CD4-positive, CD25-positive, alpha-beta regulatory T cell (primary cell): ENCODE measurements at regions not wholly inside any gene's neighbourhood (a gene's known extent, or its start where the extent isn't known, plus 50 kb on each side); places are given as distances from the start of the nearest gene placed in this dataset.

ENCODE experiments used
- ATAC-seq, 2 donors: fragments of 150-1000 bp; cut with Tn5 transposase; one replicate each; pipeline ENCODE4 v1.10.0; 2021; ENCODE audit warnings: low read depth in 2 of 2, moderate number of reproducible peaks in 2 of 2, moderate library complexity in 1 of 2
- DNase-seq, 3 donors: peaks; one replicate each; pipeline versions ENCODE4 v3.0.0 to v3.0.0-alpha.2; 2012 to 2022; ENCODE audit warnings: mixed read lengths in 1 of 3
- H3K27ac ChIP-seq: one replicate; pipeline ENCODE4 v1.7.0; 2013; ENCODE audit warnings: mild to moderate bottlenecking, low read length; ENCODE audit not compliant: insufficient read depth, poor library complexity, severe bottlenecking
- H3K27me3 ChIP-seq: one replicate; pipeline ENCODE4 v1.7.0; 2013; ENCODE audit warnings: low read length; ENCODE audit not compliant: control insufficient read depth, insufficient read depth
- H3K36me3 ChIP-seq: one replicate; pipeline ENCODE4 v1.7.0; 2013; ENCODE audit warnings: mild to moderate bottlenecking, low read length, moderate library complexity; ENCODE audit not compliant: control insufficient read depth, insufficient read depth
- H3K4me1 ChIP-seq: 2 replicates; pipeline ENCODE4 v1.7.0; 2013; ENCODE audit warnings: mild to moderate bottlenecking, low read length; ENCODE audit not compliant: insufficient read depth, control insufficient read depth, poor library complexity, severe bottlenecking
- H3K4me3 ChIP-seq: one replicate; pipeline ENCODE4 v1.7.0; 2013; ENCODE audit warnings: low read depth, mild to moderate bottlenecking, low read length, moderate library complexity
- H3K9me3 ChIP-seq, 2 experiments: 1 replicate in 1 of 2; 2 replicates in 1 of 2; pipeline ENCODE4 v1.7.0; 2013; ENCODE audit warnings: low read length in 2 of 2, mild to moderate bottlenecking in 1 of 2, moderate library complexity in 1 of 2; ENCODE audit not compliant: control insufficient read depth in 2 of 2
- H3K27ac Mint-ChIP-seq, 3 donors: one replicate each; pipeline ENCODE4 v1.8.0; 2020 to 2022; ENCODE audit warnings: mild to moderate bottlenecking in 3 of 3, mixed read lengths in 3 of 3, moderate library complexity in 2 of 3
- H3K27me3 Mint-ChIP-seq: one replicate; pipeline ENCODE4 v1.8.0; 2022; ENCODE audit warnings: mild to moderate bottlenecking, mixed read lengths
- H3K36me3 Mint-ChIP-seq: one replicate; pipeline ENCODE4 v1.8.0; 2020; ENCODE audit warnings: mixed read lengths
- H3K4me1 Mint-ChIP-seq, 4 donors: one replicate each; pipeline ENCODE4 v1.8.0; 2020 to 2022; ENCODE audit warnings: mixed read lengths in 4 of 4, mild to moderate bottlenecking in 1 of 4
- H3K4me3 Mint-ChIP-seq, 4 donors: one replicate each; pipeline ENCODE4 v1.8.0; 2020 to 2022; ENCODE audit warnings: mild to moderate bottlenecking in 4 of 4, mixed read lengths in 4 of 4, moderate library complexity in 3 of 4
- H3K9me3 Mint-ChIP-seq, 7 donors: one replicate each; pipeline ENCODE4 v1.8.0; 2020 to 2022; ENCODE audit warnings: mixed read lengths in 7 of 7, mild to moderate bottlenecking in 3 of 7, moderate library complexity in 2 of 7

DNA sequence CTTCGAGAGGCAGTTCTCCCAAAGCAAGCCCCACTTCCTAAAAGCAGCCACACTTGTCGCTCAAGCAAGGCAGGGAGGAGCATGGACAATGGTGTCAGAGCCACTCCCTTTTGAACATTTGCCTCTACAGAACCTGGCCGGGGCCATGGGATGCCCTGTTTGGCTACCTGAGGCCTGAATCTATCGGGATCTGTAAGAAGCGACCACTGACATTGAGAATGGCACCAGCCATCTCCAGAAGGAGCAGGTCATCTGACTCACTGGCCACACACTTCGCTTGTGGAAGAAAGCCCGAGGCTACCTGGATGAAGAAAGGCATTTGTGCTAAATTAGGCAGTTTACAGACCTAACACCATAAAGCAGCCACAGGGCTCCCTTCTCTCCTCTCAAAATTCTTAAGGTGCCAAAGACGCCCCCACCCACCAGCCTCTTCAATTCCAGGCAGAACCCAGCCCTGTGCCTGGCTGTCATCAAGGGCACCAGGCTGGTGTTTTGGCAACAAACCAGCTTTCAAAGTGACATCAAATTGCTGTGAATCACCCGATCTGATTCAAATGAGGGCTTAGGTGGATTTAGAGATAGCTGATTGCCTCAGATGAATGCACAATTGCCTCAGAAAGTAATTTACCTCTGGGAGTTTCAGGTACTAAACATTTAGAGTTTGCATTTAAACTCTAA lies 104.8 kb downstream of the ETS2 start:
- Mint-ChIP-seq H3K27ac (no peak overlapping the region), H3K36me3 (no peaks in the 10 kb centered on the region), H3K9me3 (peaks cover 0 to 4% (median 0%) of the 10 kb centered on the region in 7 donors), H3K4me1 (no peaks in the 10 kb centered on the region), H3K4me3 (no peak overlapping the region), H3K27me3 (no peaks in the 10 kb centered on the region)
- no peaks in the 10 kb centered on the region for H3K4me1 ChIP-seq
- ATAC-seq (no peak), DNase-seq (no peak)
- no peaks in the 10 kb centered on the region for H3K27me3 ChIP-seq
- H3K36me3 ChIP-seq, result no peaks in the 10 kb centered on the region
- no peaks in the 10 kb centered on the region for H3K9me3 ChIP-seq
- H3K27ac ChIP-seq, result no peak overlapping the region
- no peak overlapping the region for H3K4me3 ChIP-seq

DNA sequence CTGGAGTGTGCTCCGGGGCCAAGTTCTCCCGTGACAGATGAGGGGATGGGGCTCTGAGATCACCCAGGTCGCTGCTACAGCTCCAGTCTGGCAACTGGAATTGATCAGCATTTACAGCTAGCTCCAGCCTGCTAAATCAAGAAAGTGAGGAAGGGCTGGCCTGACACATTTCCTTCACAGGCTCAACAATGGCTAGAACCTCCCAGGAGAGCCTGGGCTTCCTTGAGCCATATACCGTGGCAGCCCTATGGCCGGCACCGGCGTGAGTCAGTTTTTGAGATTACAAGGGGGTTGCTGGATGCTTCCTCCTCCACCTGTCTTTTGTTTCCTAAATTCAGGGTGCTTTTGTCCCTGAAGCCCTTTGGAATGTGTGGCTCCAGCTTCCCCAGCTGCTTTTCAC lies 104.2 kb downstream of the ETS2 start:
- no peak overlapping the region for H3K27ac Mint-ChIP-seq
- ATAC-seq, result no peak
- no peak for DNase-seq

DNA sequence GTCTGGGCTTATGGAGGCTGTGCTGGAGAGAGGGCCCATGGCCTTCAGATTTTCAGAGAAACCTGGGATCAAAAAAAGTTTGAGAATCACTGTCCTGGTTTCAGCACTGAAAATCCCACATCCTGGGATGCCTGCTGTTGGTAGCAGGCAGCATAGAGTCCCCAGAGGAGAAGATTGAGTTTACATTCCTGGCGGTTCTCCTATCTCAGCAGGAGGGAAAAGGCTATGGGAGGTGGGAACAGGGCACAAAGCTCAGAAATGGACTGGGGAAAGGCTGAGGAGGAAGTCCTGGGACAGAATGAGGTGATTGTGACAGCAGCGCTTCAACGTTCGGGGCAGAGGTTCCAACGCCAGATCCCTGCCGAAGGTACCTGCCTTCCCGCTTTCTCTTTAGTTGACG lies 103.4 kb downstream of the ETS2 start:
- H3K4me3 ChIP-seq, result no peak overlapping the region
- no peaks in the 10 kb centered on the region for H3K9me3 ChIP-seq
- H3K27ac ChIP-seq, result no peak overlapping the region
- H3K36me3 Mint-ChIP-seq, result no peaks in the 10 kb centered on the region
- no peaks in the 10 kb centered on the region for H3K4me1 Mint-ChIP-seq
- no peaks in the 10 kb centered on the region for H3K27me3 ChIP-seq
- H3K27me3 Mint-ChIP-seq, result peaks cover 4% of the 10 kb centered on the region
- no peak overlapping the region for H3K27ac Mint-ChIP-seq
- H3K36me3 ChIP-seq, result no peaks in the 10 kb centered on the region
- no peaks in the 10 kb centered on the region for H3K4me1 ChIP-seq
- H3K9me3 Mint-ChIP-seq, result peaks cover 0 to 4% (median 0%) of the 10 kb centered on the region in 7 donors
- DNase-seq (no peak), ATAC-seq (no peak)
- no peak overlapping the region for H3K4me3 Mint-ChIP-seq

More for the DNA sequence above, 104.2 kb downstream of the ETS2 start:
- Histone ChIP-seq H3K9me3 (no peaks in the 10 kb centered on the region), H3K36me3 (no peaks in the 10 kb centered on the region), H3K27me3 (no peaks in the 10 kb centered on the region), H3K4me1 (no peaks in the 10 kb centered on the region), H3K4me3 (no peak overlapping the region), H3K27ac (no peak overlapping the region)
- Mint-ChIP-seq H3K9me3 (peaks cover 0 to 4% (median 0%) of the 10 kb centered on the region in 7 donors), H3K4me1 (no peaks in the 10 kb centered on the region), H3K4me3 (no peak overlapping the region), H3K36me3 (no peaks in the 10 kb centered on the region), H3K27me3 (peaks cover 3% of the 10 kb centered on the region)

DNA sequence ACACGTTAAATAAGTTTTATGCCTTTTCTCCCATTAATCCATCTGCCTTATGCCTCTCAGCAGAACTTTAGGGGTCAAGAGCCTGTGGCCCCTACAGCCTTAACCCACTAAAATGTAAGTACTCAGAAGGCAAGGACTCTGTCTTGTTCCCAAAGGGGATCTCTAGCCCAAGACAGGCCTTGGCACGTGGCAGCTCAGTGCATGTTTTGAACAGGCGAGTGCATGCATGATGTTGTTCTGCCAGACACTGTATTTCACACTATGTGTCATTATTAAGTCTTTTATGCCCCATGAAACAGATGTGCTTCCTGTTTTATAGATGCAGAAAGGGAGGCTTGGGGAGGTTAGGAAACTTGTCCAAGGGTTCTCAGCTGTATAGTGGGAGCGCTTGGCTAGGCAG lies 102.8 kb downstream of the ETS2 start:
- Mint-ChIP-seq H3K4me3 (no peak overlapping the region), H3K27ac (no peak overlapping the region), H3K27me3 (peaks cover 4% of the 10 kb centered on the region), H3K36me3 (no peaks in the 10 kb centered on the region), H3K9me3 (peaks cover 0 to 4% (median 0%) of the 10 kb centered on the region in 7 donors), H3K4me1 (no peaks in the 10 kb centered on the region)
- Histone ChIP-seq H3K36me3 (no peaks in the 10 kb centered on the region), H3K9me3 (no peaks in the 10 kb centered on the region), H3K27ac (no peak overlapping the region), H3K4me3 (no peak overlapping the region), H3K4me1 (no peaks in the 10 kb centered on the region), H3K27me3 (no peaks in the 10 kb centered on the region)
- ATAC-seq (no peak), DNase-seq (no peak)

DNA sequence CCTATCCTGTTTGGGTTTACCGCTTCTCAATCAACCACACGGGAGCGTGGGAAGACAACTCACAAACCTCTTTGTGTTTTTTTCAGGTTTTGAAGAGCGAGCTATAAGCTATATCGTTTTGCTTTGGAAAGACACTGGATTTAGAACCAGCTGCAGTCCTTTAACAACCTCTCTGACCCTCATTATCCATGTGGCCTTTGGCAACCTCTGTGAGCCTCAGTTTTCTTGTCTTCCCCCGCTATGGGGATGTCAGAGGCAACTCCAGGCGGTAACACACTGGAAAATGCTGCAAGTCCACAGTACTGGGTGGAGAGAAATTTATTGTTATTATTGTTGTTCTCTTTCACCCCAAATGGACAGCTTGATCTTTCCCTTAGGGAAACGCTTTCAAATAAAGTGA lies 100.0 kb downstream of the ETS2 start:
- Histone ChIP-seq H3K9me3 (no peaks in the 10 kb centered on the region), H3K36me3 (no peaks in the 10 kb centered on the region), H3K4me3 (no peak overlapping the region), H3K27ac (no peak overlapping the region), H3K27me3 (peaks cover 2% of the 10 kb centered on the region), H3K4me1 (no peaks in the 10 kb centered on the region)
- Mint-ChIP-seq H3K36me3 (no peaks in the 10 kb centered on the region), H3K4me1 (no peaks in the 10 kb centered on the region), H3K4me3 (peak overlapping the region in 1 of 4 donors; percentile 40), H3K9me3 (peaks cover 0 to 6% (median 4%) of the 10 kb centered on the region in 7 donors), H3K27me3 (peaks cover 10% of the 10 kb centered on the region), H3K27ac (no peak overlapping the region)
- ATAC-seq, result no peak
- no peak for DNase-seq

DNA sequence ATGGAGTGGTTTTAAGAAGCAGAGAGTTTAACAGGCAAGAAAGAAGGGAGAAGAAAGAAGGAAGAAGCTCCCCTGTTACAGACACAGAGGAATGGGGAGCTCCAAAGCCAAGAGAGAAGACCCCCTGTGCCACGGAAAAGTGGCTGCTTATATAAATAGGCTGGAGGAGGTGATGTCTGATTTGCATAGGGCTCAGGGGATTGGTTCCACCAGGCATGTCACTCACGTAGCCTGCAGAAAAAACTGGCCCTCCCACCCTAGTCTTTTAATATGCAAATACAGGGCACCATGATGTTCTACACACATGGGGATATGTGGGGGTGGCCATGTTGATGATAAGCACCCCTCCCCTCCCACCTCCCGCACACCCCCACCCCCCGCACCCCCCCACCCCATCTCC lies 99.6 kb downstream of the ETS2 start:
- no peak overlapping the region for H3K4me3 ChIP-seq
- Mint-ChIP-seq H3K4me3 (no peak overlapping the region), H3K36me3 (no peaks in the 10 kb centered on the region), H3K4me1 (no peaks in the 10 kb centered on the region), H3K27ac (no peak overlapping the region), H3K9me3 (peaks cover 0 to 6% (median 4%) of the 10 kb centered on the region in 7 donors), H3K27me3 (peaks cover 10% of the 10 kb centered on the region)
- ATAC-seq, result no peak
- no peak for DNase-seq
- peaks cover 2% of the 10 kb centered on the region for H3K27me3 ChIP-seq
- H3K4me1 ChIP-seq, result no peaks in the 10 kb centered on the region
- H3K27ac ChIP-seq, result no peak overlapping the region
- no peaks in the 10 kb centered on the region for H3K9me3 ChIP-seq
- no peaks in the 10 kb centered on the region for H3K36me3 ChIP-seq

DNA sequence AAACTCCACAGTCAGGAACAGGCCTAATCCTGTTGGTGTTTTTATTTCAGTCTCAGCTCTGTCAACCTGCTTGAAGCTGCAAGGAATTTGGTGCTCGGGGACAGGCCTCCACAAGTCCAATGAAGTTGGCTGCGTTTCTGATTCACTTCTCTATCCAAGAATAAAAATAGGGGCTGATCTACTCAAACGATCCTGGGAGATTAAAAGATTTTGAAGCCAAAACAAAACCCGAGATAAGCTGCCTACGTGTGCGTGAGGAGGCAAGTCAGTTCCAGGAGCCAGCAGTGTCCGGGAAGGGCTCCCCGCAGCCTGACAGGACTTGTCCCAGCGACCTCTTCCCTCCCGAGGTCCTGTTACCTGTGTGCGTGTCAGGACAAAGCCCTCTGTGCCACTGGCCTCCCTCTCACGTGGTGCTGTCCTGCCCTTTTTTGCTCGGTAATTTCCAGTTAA lies 98.0 kb downstream of the ETS2 start:
- no peaks in the 10 kb centered on the region for H3K36me3 ChIP-seq
- Mint-ChIP-seq H3K27me3 (peaks cover 10% of the 10 kb centered on the region), H3K4me3 (no peak overlapping the region)

More for the DNA sequence above, 98.0 kb downstream of the ETS2 start:
- Histone ChIP-seq H3K27ac (no peak overlapping the region), H3K4me3 (no peak overlapping the region), H3K27me3 (peaks cover 2% of the 10 kb centered on the region), H3K9me3 (no peaks in the 10 kb centered on the region), H3K4me1 (no peaks in the 10 kb centered on the region)
- DNase-seq (no peak), ATAC-seq (no peak)
- Mint-ChIP-seq H3K36me3 (no peaks in the 10 kb centered on the region), H3K27ac (no peak overlapping the region), H3K9me3 (peaks cover 0 to 7% (median 4%) of the 10 kb centered on the region in 7 donors), H3K4me1 (no peaks in the 10 kb centered on the region)
